Esophagus squamous epithelium (tissue), 4 donors: ENCODE measurements at regions not wholly inside any gene's neighbourhood (a gene's known extent, or its start where the extent isn't known, plus 50 kb on each side); places are given as distances from the start of the nearest gene placed in this dataset.

Experiments
- CTCF ChIP-seq, 6 experiments: fragments of 450-650 bp in 4 of 6; fragments of 200-600 bp in 2 of 6; sonication (generic) in 2 of 6; IDR thresholded peaks; one replicate each; pipeline ENCODE4 v1.5.1; 2016 to 2019; ENCODE audit warnings: antibody characterized with exemption in 6 of 6, mild to moderate bottlenecking in 4 of 6, moderate library complexity in 4 of 6
- POLR2A ChIP-seq, 4 donors: fragments of 450-650 bp; IDR thresholded peaks; one replicate each; pipeline ENCODE4 v1.6.1; 2017; ENCODE audit warnings: antibody characterized with exemption in 4 of 4, mild to moderate bottlenecking in 4 of 4, moderate library complexity in 3 of 4

DNA sequence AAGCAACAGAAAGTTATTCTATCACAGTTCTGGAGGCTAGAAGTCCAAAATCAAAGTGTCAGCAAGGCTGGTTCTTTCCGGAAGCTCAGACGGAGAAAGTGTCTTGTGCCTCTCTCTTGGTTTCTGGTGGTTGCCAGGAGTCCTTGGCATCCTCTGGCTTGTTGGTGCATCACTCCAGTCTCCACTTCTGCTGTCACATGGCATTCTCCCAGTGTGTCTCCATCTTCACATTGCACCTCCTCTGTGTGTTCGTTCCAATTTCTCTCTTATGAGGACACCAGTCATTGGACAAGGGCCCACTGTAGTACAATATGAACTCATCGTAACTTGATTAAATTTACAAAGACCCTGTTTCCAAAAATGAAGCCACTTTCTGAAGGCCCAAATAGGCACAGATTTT, 175.4 kb upstream of the ATP5MC3 start:
- TF ChIP-seq POLR2A (IDR thresholded peaks at IDR 0.05): no peak
- TF ChIP-seq CTCF (IDR thresholded peaks at IDR 0.05): no peak
